ENCODE measurements at regions not wholly inside any gene's neighbourhood (a gene's known extent, or its start where the extent isn't known, plus 50 kb on each side); places are given as distances from the start of the nearest gene placed in this dataset.
"Not testable (repeated sequence)": the region's sequence is repeated elsewhere in the genome, so short reads cannot be mapped to it uniquely, and the experiment has no call there.

DNA sequence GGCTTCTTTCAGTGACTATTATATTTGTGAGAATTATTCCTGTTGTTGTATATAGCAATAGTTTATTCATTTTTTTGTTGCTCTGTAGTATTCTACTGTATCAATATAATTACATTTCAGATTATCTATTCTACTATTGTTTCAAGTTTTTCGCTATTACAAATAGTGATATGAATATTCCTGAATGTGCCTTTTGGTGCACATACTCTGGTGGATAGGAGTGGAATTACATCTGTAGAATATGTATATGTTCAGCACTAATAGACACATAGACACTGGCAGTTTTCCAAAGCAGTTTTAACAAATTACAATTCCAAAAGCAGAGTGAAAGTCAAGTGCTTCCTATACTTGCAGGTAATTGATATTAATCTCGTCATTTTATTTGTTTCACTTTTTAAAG lies 696.2 kb upstream of the PRMT6 start:
- DNase-seq (ENCODE audit: extremely low spot score): no peak
- no peak overlapping the region for H3K27ac ChIP-seq (ENCODE audit: low read depth)
- WGBS: 93% methylated on average over 2 of the region's 2 CpGs
- no peak overlapping the region for H3K4me3 ChIP-seq (ENCODE audit: low read depth, low read length)
- no peaks in the 10 kb centered on the region for H3K36me3 ChIP-seq (ENCODE audit: insufficient read depth)
- H3K4me1 ChIP-seq (ENCODE audit: insufficient read depth): no peaks in the 10 kb centered on the region

DNA sequence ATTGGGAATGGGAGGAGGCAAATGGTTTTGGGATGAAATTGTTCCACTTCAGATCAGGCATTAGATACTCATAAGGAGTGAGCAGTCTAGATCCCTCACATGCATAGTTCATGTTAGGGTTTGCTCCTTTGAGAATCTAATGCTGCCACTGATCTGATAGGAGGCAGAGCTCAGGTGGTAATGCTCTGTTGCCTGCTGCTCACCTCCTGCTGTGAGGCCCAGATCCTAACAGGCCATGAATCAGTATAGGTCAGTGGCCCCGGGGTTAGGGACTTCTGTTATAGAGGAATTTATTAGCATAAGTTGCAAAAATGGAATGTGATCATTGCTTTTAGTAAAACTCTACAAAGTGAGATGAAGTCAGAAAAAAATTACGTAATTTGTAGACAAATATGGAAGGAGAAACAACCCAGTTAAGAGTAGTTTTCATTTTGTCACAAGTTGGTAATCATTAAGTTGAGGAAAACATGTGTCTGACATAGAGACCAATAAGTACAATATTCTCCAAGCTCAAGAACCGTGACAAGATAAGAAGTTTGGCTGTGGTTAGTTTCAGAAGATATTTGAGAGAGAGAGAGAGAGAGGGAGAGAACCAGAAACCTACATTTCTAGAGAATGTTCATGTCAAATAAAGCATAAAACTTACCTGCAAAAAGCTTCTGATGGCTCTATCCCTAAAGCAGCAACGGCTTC lies 689.7 kb upstream of the PRMT6 start:
- H3K4me3 ChIP-seq (ENCODE audit: low read depth, low read length): no peak overlapping the region
- no peaks in the 10 kb centered on the region for H3K4me1 ChIP-seq (ENCODE audit: insufficient read depth)
- DNase-seq (ENCODE audit: extremely low spot score): no peak
- H3K27ac ChIP-seq (ENCODE audit: low read depth): no peak overlapping the region
- WGBS: 67% methylated on average over 4 of the region's 4 CpGs
- no peaks in the 10 kb centered on the region for H3K36me3 ChIP-seq (ENCODE audit: insufficient read depth)

DNA sequence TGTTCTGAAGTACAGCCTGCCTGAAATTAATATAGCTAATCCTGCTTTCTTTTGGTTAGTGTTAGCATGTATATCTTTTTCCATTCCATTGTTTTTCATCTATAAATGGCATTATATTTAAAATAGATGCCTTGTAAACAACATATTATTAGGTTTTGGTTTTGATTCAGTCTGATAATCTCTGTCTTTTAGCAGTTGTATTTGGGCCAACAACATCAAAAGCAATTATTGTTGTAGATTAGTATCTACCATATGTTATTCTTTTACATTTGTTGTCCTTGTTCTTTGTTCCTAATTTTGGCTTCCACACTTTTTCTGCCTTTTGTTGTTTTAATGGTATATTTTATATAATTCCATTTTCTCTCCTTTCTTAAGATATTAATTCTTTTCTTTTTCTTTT lies 678.2 kb upstream of the PRMT6 start:
- no peak overlapping the region for H3K4me3 ChIP-seq (ENCODE audit: low read depth, low read length)
- H3K36me3 ChIP-seq (ENCODE audit: insufficient read depth): no peaks in the 10 kb centered on the region
- H3K4me1 ChIP-seq (ENCODE audit: insufficient read depth): no peaks in the 10 kb centered on the region
- DNase-seq (ENCODE audit: extremely low spot score): no peak
- H3K27ac ChIP-seq (ENCODE audit: low read depth): no peak overlapping the region

DNA sequence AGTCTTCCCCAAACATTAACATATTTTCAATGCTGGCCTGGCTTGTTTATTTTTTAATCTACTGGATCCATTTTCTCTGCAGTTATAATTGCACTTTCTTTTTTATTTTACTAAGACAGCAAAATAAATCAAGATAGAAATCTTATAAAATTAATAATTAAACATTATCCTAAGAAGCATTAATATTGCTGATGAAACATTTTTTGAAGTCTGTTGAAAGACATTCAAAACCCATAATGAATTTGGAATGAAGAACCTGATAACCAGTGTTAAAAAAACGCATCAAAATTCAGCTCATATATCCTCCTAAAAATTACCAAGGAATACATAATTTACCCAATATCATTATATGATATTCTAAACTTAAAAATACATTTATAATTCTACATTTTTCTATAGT lies 675.7 kb upstream of the PRMT6 start:
- no peak overlapping the region for H3K4me3 ChIP-seq (ENCODE audit: low read depth, low read length)
- no peaks in the 10 kb centered on the region for H3K4me1 ChIP-seq (ENCODE audit: insufficient read depth)
- H3K27ac ChIP-seq (ENCODE audit: low read depth): no peak overlapping the region
- DNase-seq (ENCODE audit: extremely low spot score): no peak
- 81% methylated on average over 1 of the region's 1 CpG for WGBS
- H3K36me3 ChIP-seq (ENCODE audit: insufficient read depth): no peaks in the 10 kb centered on the region

DNA sequence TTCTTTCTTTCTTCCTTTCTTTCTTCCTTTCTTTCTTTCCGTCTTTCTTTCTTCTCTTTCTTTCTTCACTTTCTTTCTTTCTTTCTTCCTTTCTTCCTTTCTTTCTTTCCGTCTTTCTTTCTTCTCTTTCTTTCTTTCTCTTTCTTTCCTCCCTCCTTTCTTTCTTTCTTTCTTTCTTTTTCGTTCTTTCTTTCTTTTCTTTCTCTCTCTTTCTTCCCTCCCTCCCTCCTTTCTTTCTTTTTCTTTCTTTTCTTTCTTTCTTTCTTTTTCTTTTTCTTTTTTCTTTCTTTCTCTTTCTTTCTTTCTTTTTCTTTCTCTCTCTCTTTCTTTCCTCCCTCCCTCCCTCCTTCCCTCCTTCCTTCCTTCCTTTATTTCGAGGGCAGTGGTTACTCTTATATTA lies 667.3 kb upstream of the PRMT6 start:
- not testable (repeated sequence) for H3K4me1 ChIP-seq (ENCODE audit: insufficient read depth); H3K36me3 ChIP-seq (ENCODE audit: insufficient read depth); H3K4me3 ChIP-seq (ENCODE audit: low read depth, low read length); DNase-seq (ENCODE audit: extremely low spot score); H3K27ac ChIP-seq (ENCODE audit: low read depth)
- 86% methylated on average over 4 of the region's 4 CpGs for WGBS

DNA sequence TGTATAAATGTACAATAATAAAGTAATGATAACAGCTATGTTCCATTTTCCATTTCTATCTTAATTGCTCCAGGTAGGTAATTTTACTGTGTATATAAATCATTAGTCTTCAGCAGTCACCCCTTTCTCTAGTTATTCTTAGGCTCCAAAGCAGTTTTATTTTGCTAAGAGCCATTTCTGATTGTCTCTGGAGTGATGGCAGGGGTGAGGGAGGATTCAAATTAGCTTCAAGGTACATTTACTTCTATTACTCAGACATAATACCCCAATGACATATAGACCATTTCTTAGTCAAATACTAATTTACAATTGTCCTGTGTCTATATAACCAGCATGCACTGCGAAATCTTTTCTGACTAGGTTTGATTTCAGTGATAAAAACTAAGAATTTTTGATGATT lies 663.4 kb upstream of the PRMT6 start:
- no peak overlapping the region for H3K4me3 ChIP-seq (ENCODE audit: low read depth, low read length)
- no peak for DNase-seq (ENCODE audit: extremely low spot score)
- no peaks in the 10 kb centered on the region for H3K36me3 ChIP-seq (ENCODE audit: insufficient read depth)
- H3K4me1 ChIP-seq (ENCODE audit: insufficient read depth): no peaks in the 10 kb centered on the region
- WGBS: 90% methylated on average over 1 of the region's 1 CpG
- no peak overlapping the region for H3K27ac ChIP-seq (ENCODE audit: low read depth)

DNA sequence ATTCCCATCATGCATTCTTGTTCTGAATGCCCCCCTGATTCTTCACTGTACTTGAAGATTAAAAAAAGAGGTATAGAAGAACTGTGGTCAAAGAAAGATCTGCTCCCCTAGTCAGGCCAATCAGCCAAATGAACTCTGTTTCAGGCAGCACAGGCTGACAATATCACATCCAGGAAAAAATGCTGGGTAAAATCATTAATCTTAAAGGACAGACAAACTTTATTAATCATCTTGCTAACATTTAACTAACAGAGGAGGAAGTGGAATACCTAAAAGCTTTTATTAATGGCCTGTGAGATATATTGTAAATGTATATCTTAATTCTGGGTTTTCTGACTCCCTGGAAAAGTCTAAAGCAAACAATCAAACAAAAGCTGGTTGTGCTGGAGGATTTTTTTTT lies 660.5 kb upstream of the PRMT6 start:
- Histone ChIP-seq H3K4me1 (ENCODE audit: insufficient read depth) (no peaks in the 10 kb centered on the region), H3K27ac (ENCODE audit: low read depth) (no peak overlapping the region), H3K36me3 (ENCODE audit: insufficient read depth) (no peaks in the 10 kb centered on the region), H3K4me3 (ENCODE audit: low read depth, low read length) (no peak overlapping the region)
- DNase-seq (ENCODE audit: extremely low spot score): no peak

DNA sequence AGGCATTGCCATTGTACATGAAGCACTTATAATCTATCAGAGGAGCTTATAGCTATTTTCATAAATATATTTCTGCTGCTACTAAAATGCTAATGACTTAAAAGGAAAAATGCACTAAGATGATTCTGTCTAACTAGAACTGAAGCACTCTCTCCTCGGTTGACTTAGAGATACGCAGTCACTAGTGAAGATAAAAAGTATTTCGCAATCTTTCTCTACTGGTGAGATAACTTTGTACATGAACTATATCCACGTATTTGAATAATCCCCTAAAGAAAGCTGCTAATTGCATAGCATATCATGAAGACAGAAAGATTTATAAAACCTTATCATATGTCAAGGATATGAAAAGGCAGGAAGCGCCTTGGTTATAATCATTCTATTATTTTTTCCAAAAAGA lies 658.1 kb upstream of the PRMT6 start:
- 68% methylated on average over 5 of the region's 5 CpGs for WGBS
- no peak overlapping the region for H3K4me3 ChIP-seq (ENCODE audit: low read depth, low read length)
- H3K4me1 ChIP-seq (ENCODE audit: insufficient read depth): no peaks in the 10 kb centered on the region

DNA sequence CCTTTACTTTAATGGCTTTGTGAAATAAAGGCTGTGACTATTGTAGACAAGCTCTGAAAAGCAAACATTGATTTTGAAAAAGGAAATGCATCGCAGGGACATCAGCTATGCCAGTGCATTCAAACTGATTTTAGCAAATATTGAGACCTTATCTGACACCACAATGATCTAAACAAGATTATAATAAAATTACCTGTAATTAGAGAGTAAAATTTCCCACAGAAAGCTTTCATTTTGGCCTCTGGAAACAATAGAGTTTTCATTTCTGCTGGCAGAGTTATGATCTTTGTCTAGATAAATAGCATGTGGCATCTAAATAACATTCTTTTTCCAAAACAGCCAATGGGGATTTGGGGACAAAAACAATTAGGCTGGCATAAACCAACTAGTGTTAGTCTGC lies 650.4 kb upstream of the PRMT6 start:
- no peak overlapping the region for H3K4me3 ChIP-seq (ENCODE audit: low read depth, low read length)
- no peak overlapping the region for H3K27ac ChIP-seq (ENCODE audit: low read depth)
- WGBS: 82% methylated on average over 1 of the region's 1 CpG
- no peaks in the 10 kb centered on the region for H3K4me1 ChIP-seq (ENCODE audit: insufficient read depth)
- H3K36me3 ChIP-seq (ENCODE audit: insufficient read depth): no peaks in the 10 kb centered on the region
- DNase-seq (ENCODE audit: extremely low spot score): no peak

More for the DNA sequence above, 658.1 kb upstream of the PRMT6 start:
- Histone ChIP-seq H3K27ac (ENCODE audit: low read depth) (no peak overlapping the region), H3K36me3 (ENCODE audit: insufficient read depth) (no peaks in the 10 kb centered on the region)
- no peak for DNase-seq (ENCODE audit: extremely low spot score)

DNA sequence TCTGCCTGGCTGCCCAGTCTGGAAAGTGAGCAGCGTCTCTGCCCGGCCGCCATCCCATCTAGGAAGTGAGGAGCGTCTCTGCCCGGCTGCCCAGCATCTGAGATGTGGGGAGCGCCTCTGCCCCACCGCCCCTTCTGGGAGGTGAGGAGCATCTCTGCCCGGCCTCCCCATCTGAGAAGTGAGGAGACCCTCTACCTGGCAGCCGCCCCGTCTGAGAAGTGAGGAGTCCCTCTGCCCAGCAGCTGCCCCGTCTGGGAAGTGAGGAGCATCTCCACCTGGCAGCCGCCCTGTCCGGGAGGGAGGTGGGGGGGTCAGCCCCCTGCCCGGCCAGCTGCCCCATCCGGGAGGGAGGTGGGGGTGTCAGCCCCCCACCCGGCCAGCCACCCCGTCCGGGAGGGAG lies 644.2 kb upstream of the PRMT6 start:
- not testable (repeated sequence) for H3K4me3 ChIP-seq (ENCODE audit: low read depth, low read length); H3K4me1 ChIP-seq (ENCODE audit: insufficient read depth); H3K36me3 ChIP-seq (ENCODE audit: insufficient read depth); H3K27ac ChIP-seq (ENCODE audit: low read depth); DNase-seq (ENCODE audit: extremely low spot score)
- 91% methylated on average over 18 of the region's 18 CpGs for WGBS

DNA sequence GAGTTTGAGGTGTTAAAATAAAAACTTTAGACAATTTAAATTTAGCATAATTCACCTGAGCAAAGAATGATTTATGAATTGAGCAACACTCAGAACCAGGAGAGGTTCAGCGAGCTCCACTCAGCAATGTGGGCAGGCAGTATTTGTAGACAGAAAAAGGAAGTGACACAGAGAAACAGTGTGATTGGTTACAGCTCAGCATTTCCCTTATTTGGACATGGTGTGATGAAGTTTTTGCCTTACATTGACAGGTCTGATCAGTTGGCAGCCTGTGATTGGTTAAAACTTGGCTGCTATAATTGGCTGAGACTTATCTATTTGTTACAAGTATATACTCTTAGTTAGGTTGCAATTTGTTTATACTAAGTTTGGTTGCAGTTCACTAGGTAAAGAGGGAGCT lies 621.2 kb upstream of the PRMT6 start:
- H3K4me1 ChIP-seq (ENCODE audit: insufficient read depth): no peaks in the 10 kb centered on the region
- 96% methylated on average over 1 of the region's 1 CpG for WGBS

DNA sequence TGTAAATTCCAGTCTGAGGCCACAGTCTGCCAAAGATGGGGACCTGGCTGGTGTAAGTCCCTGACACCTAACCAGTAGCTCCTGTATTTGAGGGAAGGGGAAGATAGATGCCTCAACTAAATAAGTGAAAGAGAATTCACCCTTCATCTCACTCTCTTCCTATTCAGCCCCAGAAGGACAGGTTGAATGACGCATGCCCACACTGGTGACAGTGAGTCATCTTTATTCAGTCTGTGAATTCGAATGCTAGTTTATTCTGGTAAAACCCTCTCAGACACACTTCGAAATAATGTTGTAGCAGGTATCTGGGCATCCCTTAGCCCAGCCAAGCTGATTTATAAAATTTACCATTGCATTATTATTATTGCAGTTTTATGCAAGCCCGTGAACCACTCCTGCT lies 617.0 kb upstream of the PRMT6 start:
- 76% methylated on average over 4 of the region's 4 CpGs for WGBS
- no peaks in the 10 kb centered on the region for H3K4me1 ChIP-seq (ENCODE audit: insufficient read depth)
- no peak overlapping the region for H3K27ac ChIP-seq (ENCODE audit: low read depth)
- DNase-seq (ENCODE audit: extremely low spot score): no peak
- H3K36me3 ChIP-seq (ENCODE audit: insufficient read depth): no peaks in the 10 kb centered on the region
- H3K4me3 ChIP-seq (ENCODE audit: low read depth, low read length): no peak overlapping the region

More for the DNA sequence above, 621.2 kb upstream of the PRMT6 start:
- DNase-seq (ENCODE audit: extremely low spot score): no peak
- Histone ChIP-seq H3K4me3 (ENCODE audit: low read depth, low read length) (no peak overlapping the region), H3K36me3 (ENCODE audit: insufficient read depth) (no peaks in the 10 kb centered on the region), H3K27ac (ENCODE audit: low read depth) (no peak overlapping the region)

DNA sequence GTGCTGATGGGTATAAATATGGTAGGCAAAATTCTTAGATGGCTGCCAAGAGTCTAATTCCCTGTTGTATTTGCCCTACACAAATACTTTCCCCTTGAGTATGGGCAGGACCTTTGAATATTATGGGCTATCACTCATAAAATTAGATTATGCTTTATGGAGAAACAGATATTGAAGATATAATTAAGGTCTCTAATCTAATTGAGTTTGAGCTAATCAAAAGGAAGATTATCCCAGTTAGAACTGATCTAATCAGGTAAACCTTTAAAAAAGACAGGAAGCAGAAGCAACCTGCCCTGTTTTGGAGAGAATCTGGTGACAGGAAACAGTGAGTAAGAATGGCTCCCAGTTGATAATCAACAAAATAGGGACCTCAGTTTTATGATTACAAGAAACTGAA lies 609.0 kb upstream of the PRMT6 start:
- no peaks in the 10 kb centered on the region for H3K36me3 ChIP-seq (ENCODE audit: insufficient read depth)
- no peak overlapping the region for H3K4me3 ChIP-seq (ENCODE audit: low read depth, low read length)
- no peaks in the 10 kb centered on the region for H3K4me1 ChIP-seq (ENCODE audit: insufficient read depth)
- no peak for DNase-seq (ENCODE audit: extremely low spot score)
- H3K27ac ChIP-seq (ENCODE audit: low read depth): no peak overlapping the region

DNA sequence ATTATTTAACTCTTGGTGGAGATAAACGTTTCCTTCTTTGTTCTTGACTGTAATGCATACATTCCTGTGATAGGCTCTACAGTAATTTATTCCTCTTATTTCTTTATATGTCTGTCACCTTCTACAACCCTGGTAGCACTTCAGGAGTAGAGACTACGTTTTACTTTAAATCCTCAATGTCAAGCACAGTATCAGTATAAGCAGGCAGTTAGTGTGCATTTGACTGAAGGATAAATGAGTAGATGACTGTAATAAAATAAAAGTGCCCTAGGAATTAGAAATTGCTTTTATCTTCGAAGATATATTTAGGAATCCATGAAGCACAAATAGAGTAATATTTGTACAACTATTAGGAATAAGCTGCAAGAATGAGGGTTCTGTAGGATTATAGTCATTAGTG lies 599.6 kb upstream of the PRMT6 start:
- DNase-seq (ENCODE audit: extremely low spot score): no peak
- no peak overlapping the region for H3K27ac ChIP-seq (ENCODE audit: low read depth)
- no peaks in the 10 kb centered on the region for H3K36me3 ChIP-seq (ENCODE audit: insufficient read depth)
- WGBS: 62% methylated on average over 3 of the region's 3 CpGs
- no peak overlapping the region for H3K4me3 ChIP-seq (ENCODE audit: low read depth, low read length)
- H3K4me1 ChIP-seq (ENCODE audit: insufficient read depth): no peaks in the 10 kb centered on the region

DNA sequence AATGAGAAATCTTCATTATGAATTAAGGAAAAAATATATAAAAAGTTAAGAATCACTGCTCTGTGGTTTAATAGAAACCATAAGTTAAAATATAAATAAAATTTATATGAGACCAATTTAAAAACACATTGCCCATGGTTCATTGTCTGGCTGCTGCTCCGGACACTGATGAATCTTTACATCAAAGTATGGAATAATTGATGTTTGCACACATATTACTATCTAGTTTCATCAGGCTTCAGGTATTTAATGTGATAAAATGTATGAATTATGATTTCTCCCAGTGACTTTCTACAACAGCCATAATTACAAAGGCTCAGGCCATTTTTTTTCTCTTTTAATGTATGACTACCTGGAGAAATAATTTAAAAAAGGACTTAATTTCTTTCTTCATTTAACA lies 599.1 kb upstream of the PRMT6 start:
- Histone ChIP-seq H3K27ac (ENCODE audit: low read depth) (no peak overlapping the region), H3K4me3 (ENCODE audit: low read depth, low read length) (no peak overlapping the region), H3K36me3 (ENCODE audit: insufficient read depth) (no peaks in the 10 kb centered on the region), H3K4me1 (ENCODE audit: insufficient read depth) (no peaks in the 10 kb centered on the region)
- WGBS: 87% methylated on average over 1 of the region's 1 CpG
- no peak for DNase-seq (ENCODE audit: extremely low spot score)

All from urinary bladder (tissue), 3 donors.